ENCODE measurements at regions not wholly inside any gene's neighbourhood (a gene's known extent, or its start where the extent isn't known, plus 50 kb on each side); places are given as distances from the start of the nearest gene placed in this dataset.

GRCh38 chr3:193932576-193932975 is 203.4 kb upstream of the HES1 start:
- Histone ChIP-seq H3K36me3 (no peaks in the 10 kb centered on the region), H3K27ac (no peak overlapping the region), H3K27me3 (no peaks in the 10 kb centered on the region), H3K4me1 (peaks cover 0 to 17% (median 0%) of the 10 kb centered on the region in 4 donors), H3K9me3 (no peaks in the 10 kb centered on the region), H3K4me3 (no peak overlapping the region)
- WGBS, 5 donors: 82 to 91% (median 88%) methylated on average over 4 of the region's 4 CpGs
- no peak for DNase-seq
- no peak for TF ChIP-seq EP300 (IDR thresholded peaks at IDR 0.05)
- no peak for TF ChIP-seq CTCF (IDR thresholded peaks at IDR 0.05)
- no peak for TF ChIP-seq POLR2AphosphoS5 (IDR thresholded peaks at IDR 0.05)
- TF ChIP-seq POLR2A (IDR thresholded peaks at IDR 0.05): no peak
- intact Hi-C loops (cut with DNase I; ENCODE audit: low total_unique reads): no loop called here

GRCh38 chr3:193933451-193933850 is 202.5 kb upstream of the HES1 start:
- intact Hi-C loops (cut with DNase I; ENCODE audit: low total_unique reads): no loop called here
- no peak for DNase-seq
- Histone ChIP-seq H3K27ac (no peak overlapping the region), H3K4me3 (no peak overlapping the region), H3K36me3 (no peaks in the 10 kb centered on the region), H3K4me1 (peaks cover 0 to 15% (median 0%) of the 10 kb centered on the region in 4 donors), H3K27me3 (no peaks in the 10 kb centered on the region), H3K9me3 (no peaks in the 10 kb centered on the region)
- 88 to 100% (median 90%) methylated on average over 1 of the region's 1 CpG for WGBS, 5 donors
- TF ChIP-seq POLR2AphosphoS5 (IDR thresholded peaks at IDR 0.05) (no peak), CTCF (IDR thresholded peaks at IDR 0.05) (no peak), EP300 (IDR thresholded peaks at IDR 0.05) (no peak), POLR2A (IDR thresholded peaks at IDR 0.05) (no peak)

GRCh38 chr3:193935916-193936315 is 200.0 kb upstream of the HES1 start:
- Histone ChIP-seq H3K27ac (no peak overlapping the region), H3K4me1 (no peaks in the 10 kb centered on the region), H3K27me3 (no peaks in the 10 kb centered on the region), H3K36me3 (no peaks in the 10 kb centered on the region), H3K9me3 (no peaks in the 10 kb centered on the region), H3K4me3 (no peak overlapping the region)
- no peak for DNase-seq
- intact Hi-C loops (cut with DNase I; ENCODE audit: low total_unique reads): no loop called here
- no peak for TF ChIP-seq EP300 (IDR thresholded peaks at IDR 0.05)
- no peak for TF ChIP-seq CTCF (IDR thresholded peaks at IDR 0.05)
- TF ChIP-seq POLR2AphosphoS5 (IDR thresholded peaks at IDR 0.05): no peak
- TF ChIP-seq POLR2A (IDR thresholded peaks at IDR 0.05): no peak
- WGBS, 5 donors: 90 to 97% (median 96%) methylated on average over 1 of the region's 1 CpG

GRCh38 chr3:193938613-193939012 is 197.3 kb upstream of the HES1 start:
- peak; percentile 37 to 51 for DNase-seq
- intact Hi-C loops (cut with DNase I; ENCODE audit: low total_unique reads): no loop called here
- no peak overlapping the region for H3K27ac ChIP-seq
- WGBS, 5 donors: 36 to 58% (median 44%) methylated on average over 6 of the region's 6 CpGs
- no peaks in the 10 kb centered on the region for H3K36me3 ChIP-seq
- no peak overlapping the region for H3K4me3 ChIP-seq
- no peaks in the 10 kb centered on the region for H3K4me1 ChIP-seq
- TF ChIP-seq EP300 (IDR thresholded peaks at IDR 0.05): no peak
- no peak for TF ChIP-seq CTCF (IDR thresholded peaks at IDR 0.05)
- TF ChIP-seq POLR2AphosphoS5 (IDR thresholded peaks at IDR 0.05): no peak
- TF ChIP-seq POLR2A (IDR thresholded peaks at IDR 0.05): no peak
- no peaks in the 10 kb centered on the region for H3K9me3 ChIP-seq
- H3K27me3 ChIP-seq: no peaks in the 10 kb centered on the region

All from stomach (tissue), 8 donors.